Caco-2 (cell line): ENCODE measurements at regions not wholly inside any gene's neighbourhood (a gene's known extent, or its start where the extent isn't known, plus 50 kb on each side); places are given as distances from the start of the nearest gene placed in this dataset.

Experiments
- BruUV-seq: library from RNA; stranded (reverse); fragments of 400-500 nt; replicated peaks from 2 replicates; lab custom pipeline; 2021; lab: Mats Ljungman, UMichigan
- CTCF ChIA-PET: fragments of 300-600 bp; sonication (Branson Sonifier 250); formaldehyde crosslinking; loops from one replicate; lab custom pipeline; 2022; ENCODE audit warnings: antibody characterized with exemption; lab: Charles Lee
- POLR2A ChIA-PET: fragments of 300-600 bp; sonication (Branson Sonifier 250); formaldehyde crosslinking; loops from one replicate; lab custom pipeline; 2022; ENCODE audit warnings: antibody characterized with exemption; lab: Charles Lee
- DNase-seq, 2 experiments: peaks; one replicate each; pipeline versions ENCODE4 v3.0.0 to v3.0.0-alpha.2; 2020 to 2022
- H3K27me3 ChIP-seq: replicated peaks from 2 replicates; pipeline ENCODE4 v1.6.0; 2011; ENCODE audit warnings: low read length; ENCODE audit not compliant: control insufficient read depth, insufficient read depth
- H3K36me3 ChIP-seq: 2 replicates; pipeline ENCODE4 v1.5.1; 2011; ENCODE audit warnings: low read length; ENCODE audit not compliant: control insufficient read depth, insufficient read depth
- H3K4me1 ChIP-seq: fragments of 250-450 bp; sonication (Bioruptor Pico); 2 replicates; pipeline ENCODE4 v1.5.1; 2020; ENCODE audit warnings: mild to moderate bottlenecking
- H3K4me3 ChIP-seq: 2 replicates; pipeline ENCODE4 v1.5.1; 2011; ENCODE audit warnings: low read depth, mild to moderate bottlenecking, control low read depth, low read length
- H3K9me3 ChIP-seq: fragments of 250-450 bp; sonication (Bioruptor Pico); 2 replicates; pipeline ENCODE4 v1.5.1; 2020; ENCODE audit warnings: mild to moderate bottlenecking, moderate library complexity
- H3K27ac Mint-ChIP-seq: one replicate; pipeline ENCODE4 v1.8.0; 2022; ENCODE audit warnings: mixed read lengths; ENCODE audit not compliant: unreplicated experiment
- H3K27me3 Mint-ChIP-seq: one replicate; pipeline ENCODE4 v1.8.0; 2022; ENCODE audit warnings: mixed read lengths; ENCODE audit not compliant: insufficient read depth, unreplicated experiment
- H3K36me3 Mint-ChIP-seq: one replicate; pipeline ENCODE4 v1.8.0; 2022; ENCODE audit warnings: mild to moderate bottlenecking, mixed read lengths; ENCODE audit not compliant: insufficient read depth, unreplicated experiment
- H3K4me1 Mint-ChIP-seq: one replicate; pipeline ENCODE4 v1.8.0; 2022; ENCODE audit warnings: low read depth, mixed read lengths; ENCODE audit not compliant: unreplicated experiment
- H3K4me3 Mint-ChIP-seq: one replicate; pipeline ENCODE4 v1.8.0; 2022; ENCODE audit warnings: mild to moderate bottlenecking, moderate library complexity, mixed read lengths; ENCODE audit not compliant: unreplicated experiment
- H3K9me3 Mint-ChIP-seq: one replicate; pipeline ENCODE4 v1.8.0; 2022; ENCODE audit warnings: mixed read lengths; ENCODE audit not compliant: unreplicated experiment
- intact Hi-C: fragments of 100-400 bp; cut with micrococcal nuclease; formaldehyde crosslinking; loops from one replicate; pipeline ENCODE4 v1.10.0; 2022; ENCODE audit not compliant: unreplicated experiment
- TF ChIP-seq, protein P1 (sequence below), 2 experiments: fragments of 200-600 bp in 1 of 2; IDR thresholded peaks; 1 replicate in 1 of 2; 2 replicates in 1 of 2; pipeline versions ENCODE4 v1.5.1 to v1.8.0; 2011 to 2022; ENCODE audit warnings: antibody characterized with exemption in 1 of 2, control low read depth in 1 of 2, inconsistent platforms in 1 of 2, low read depth in 1 of 2, low read length in 1 of 2, mild to moderate bottlenecking in 1 of 2, moderate library complexity in 1 of 2; ENCODE audit not compliant: insufficient read depth in 1 of 2, severe bottlenecking in 1 of 2, unreplicated experiment in 1 of 2

- POLR2A ChIA-PET: no interaction called here
Measured at GRCh38 chr12:65529106-65529505, 250.6 kb downstream of the MSRB3 start.

DNA sequence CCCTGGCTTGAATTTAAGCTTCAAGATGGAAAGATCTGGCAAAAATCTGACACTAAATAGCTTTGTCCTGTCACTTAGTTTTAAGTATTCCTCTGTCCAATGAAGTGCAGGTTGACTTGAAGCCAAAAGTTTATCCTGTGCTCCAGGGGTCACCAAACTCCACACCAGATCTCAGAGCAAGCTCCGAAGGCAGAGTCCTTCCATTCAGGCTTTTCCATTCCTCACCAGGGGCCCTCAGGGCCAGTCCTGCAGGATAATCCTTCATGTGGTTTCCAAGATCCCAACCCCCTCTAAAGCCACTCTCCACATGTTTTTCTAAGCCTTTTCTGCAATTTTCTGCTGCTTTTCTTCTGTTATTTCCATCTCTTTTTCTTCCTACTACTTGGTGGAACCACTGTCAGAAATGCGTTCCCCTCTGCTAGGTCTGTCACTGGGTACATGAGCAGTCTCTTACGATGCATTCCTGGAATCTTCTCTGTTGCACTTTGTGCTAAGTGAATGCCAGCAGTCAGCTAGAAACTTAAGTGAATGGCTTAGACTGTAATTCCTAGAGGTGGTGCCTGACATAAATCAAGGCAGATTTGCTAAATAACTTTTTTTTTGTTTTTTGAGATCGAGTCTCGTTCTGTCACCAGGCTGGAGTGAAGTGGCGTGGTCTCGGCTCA is 251.4 kb downstream of the MSRB3 start:
- no peak for DNase-seq
- Mint-ChIP-seq H3K4me3 (no peak overlapping the region), H3K27me3 (no peaks in the 10 kb centered on the region), H3K4me1 (peaks cover 23% of the 10 kb centered on the region), H3K36me3 (peaks cover 10% of the 10 kb centered on the region), H3K9me3 (no peaks in the 10 kb centered on the region), H3K27ac (no peak overlapping the region)
- Histone ChIP-seq H3K36me3 (no peaks in the 10 kb centered on the region), H3K4me3 (no peak overlapping the region), H3K27me3 (no peaks in the 10 kb centered on the region), H3K9me3 (no peaks in the 10 kb centered on the region), H3K4me1 (peaks cover 36% of the 10 kb centered on the region)
- BruUV-seq: no TSS peak
- ChIA-PET POLR2A (no interaction called here), CTCF (no interaction called here)
- TF ChIP-seq, protein P1, sequence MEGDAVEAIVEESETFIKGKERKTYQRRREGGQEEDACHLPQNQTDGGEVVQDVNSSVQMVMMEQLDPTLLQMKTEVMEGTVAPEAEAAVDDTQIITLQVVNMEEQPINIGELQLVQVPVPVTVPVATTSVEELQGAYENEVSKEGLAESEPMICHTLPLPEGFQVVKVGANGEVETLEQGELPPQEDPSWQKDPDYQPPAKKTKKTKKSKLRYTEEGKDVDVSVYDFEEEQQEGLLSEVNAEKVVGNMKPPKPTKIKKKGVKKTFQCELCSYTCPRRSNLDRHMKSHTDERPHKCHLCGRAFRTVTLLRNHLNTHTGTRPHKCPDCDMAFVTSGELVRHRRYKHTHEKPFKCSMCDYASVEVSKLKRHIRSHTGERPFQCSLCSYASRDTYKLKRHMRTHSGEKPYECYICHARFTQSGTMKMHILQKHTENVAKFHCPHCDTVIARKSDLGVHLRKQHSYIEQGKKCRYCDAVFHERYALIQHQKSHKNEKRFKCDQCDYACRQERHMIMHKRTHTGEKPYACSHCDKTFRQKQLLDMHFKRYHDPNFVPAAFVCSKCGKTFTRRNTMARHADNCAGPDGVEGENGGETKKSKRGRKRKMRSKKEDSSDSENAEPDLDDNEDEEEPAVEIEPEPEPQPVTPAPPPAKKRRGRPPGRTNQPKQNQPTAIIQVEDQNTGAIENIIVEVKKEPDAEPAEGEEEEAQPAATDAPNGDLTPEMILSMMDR (IDR thresholded peaks at IDR 0.05; ENCODE audit: insufficient read depth in 1 of 2, low read depth in 1 of 2, low read length in 1 of 2, severe bottlenecking in 1 of 2, unreplicated experiment in 1 of 2): no peak
- intact Hi-C loops: no loop called here

More at GRCh38 chr12:65529106-65529505, 250.6 kb downstream of the MSRB3 start:
- Mint-ChIP-seq H3K4me3 (no peak overlapping the region), H3K27ac (no peak overlapping the region), H3K9me3 (no peaks in the 10 kb centered on the region), H3K36me3 (peaks cover 10% of the 10 kb centered on the region), H3K4me1 (peaks cover 15% of the 10 kb centered on the region), H3K27me3 (no peaks in the 10 kb centered on the region)
- Histone ChIP-seq H3K4me3 (no peak overlapping the region), H3K36me3 (no peaks in the 10 kb centered on the region), H3K27me3 (no peaks in the 10 kb centered on the region), H3K4me1 (peaks cover 28% of the 10 kb centered on the region), H3K9me3 (no peaks in the 10 kb centered on the region)
- CTCF ChIA-PET: no interaction called here
- no TSS peak for BruUV-seq
- TF ChIP-seq, protein P1 (IDR thresholded peaks at IDR 0.05; ENCODE audit: insufficient read depth in 1 of 2, low read depth in 1 of 2, low read length in 1 of 2, severe bottlenecking in 1 of 2, unreplicated experiment in 1 of 2): no peak
- no peak for DNase-seq
- intact Hi-C loops: no loop called here

DNA sequence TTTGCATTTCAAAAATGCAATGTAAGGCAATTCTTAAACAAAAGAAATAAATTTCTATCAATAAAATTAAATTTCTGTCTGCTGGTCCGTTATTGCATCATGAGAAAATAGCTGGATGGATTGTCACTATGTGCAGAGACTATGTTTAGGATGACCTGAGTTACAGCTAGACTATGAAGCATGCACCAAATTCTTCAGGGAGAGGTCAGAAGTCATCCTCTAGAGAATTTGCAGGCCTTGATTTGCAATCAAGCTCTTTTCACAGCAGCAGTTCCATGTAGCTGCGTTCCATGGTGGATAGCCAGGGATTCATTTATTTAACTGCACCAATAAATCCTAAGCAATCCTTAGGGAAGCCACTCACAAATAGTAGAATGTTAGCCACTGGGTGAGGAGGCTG is 253.7 kb downstream of the MSRB3 start:
- Histone ChIP-seq H3K9me3 (no peaks in the 10 kb centered on the region), H3K36me3 (no peaks in the 10 kb centered on the region), H3K4me1 (peaks cover 40% of the 10 kb centered on the region), H3K4me3 (no peak overlapping the region), H3K27me3 (no peaks in the 10 kb centered on the region)
- H3K4me1 Mint-ChIP-seq: peaks cover 29% of the 10 kb centered on the region
- intact Hi-C loops: no loop called here
- no peaks in the 10 kb centered on the region for H3K27me3 Mint-ChIP-seq
- peak overlapping the region; percentile 77 for H3K27ac Mint-ChIP-seq
- H3K36me3 Mint-ChIP-seq: peaks cover 10% of the 10 kb centered on the region
- POLR2A ChIA-PET: no interaction called here
- BruUV-seq: no TSS peak
- peak overlapping the region; percentile 19 for H3K4me3 Mint-ChIP-seq
- TF ChIP-seq, protein P1 (IDR thresholded peaks at IDR 0.05; ENCODE audit: insufficient read depth in 1 of 2, low read depth in 1 of 2, low read length in 1 of 2, severe bottlenecking in 1 of 2, unreplicated experiment in 1 of 2): no peak
- CTCF ChIA-PET: no interaction called here
- no peak for DNase-seq
- H3K9me3 Mint-ChIP-seq: no peaks in the 10 kb centered on the region
